Thoracic aorta (tissue), 2 donors: ENCODE measurements at regions not wholly inside any gene's neighbourhood (a gene's known extent, or its start where the extent isn't known, plus 50 kb on each side); places are given as distances from the start of the nearest gene placed in this dataset.

Source experiments
- ATAC-seq: fragments of 150-250 bp; one replicate; pipeline ENCODE4 v1.8.0; 2017; ENCODE audit warnings: low read depth; ENCODE audit not compliant: insufficient number of reproducible peaks, low FRiP score
- DNase-seq: peaks from one replicate; pipeline ENCODE4 v3.0.0-alpha.2; 2020; ENCODE audit warnings: low spot score
- H3K27ac ChIP-seq, 2 donors: fragments of 200-600 bp; sonication (generic); 1 replicate in 1 of 2; 2 replicates in 1 of 2; pipeline ENCODE4 v1.5.1; 2016; ENCODE audit warnings: mild to moderate bottlenecking in 2 of 2, moderate library complexity in 2 of 2
- H3K27me3 ChIP-seq: fragments of 200-600 bp; sonication (generic); replicated peaks from 2 replicates; pipeline ENCODE4 v1.6.0; 2016; ENCODE audit warnings: mild to moderate bottlenecking; ENCODE audit not compliant: insufficient read depth
- H3K36me3 ChIP-seq: fragments of 200-600 bp; sonication (generic); one replicate; pipeline ENCODE4 v1.5.1; 2016
- H3K4me1 ChIP-seq, 2 donors: fragments of 200-600 bp; sonication (generic); 1 replicate in 1 of 2; 2 replicates in 1 of 2; pipeline versions ENCODE4 v1.5.1 to v1.6.0; 2016; ENCODE audit warnings: low read depth in 2 of 2, mild to moderate bottlenecking in 1 of 2; ENCODE audit not compliant: control insufficient read depth in 1 of 2
- H3K4me3 ChIP-seq: fragments of 200-600 bp; sonication (generic); 2 replicates; pipeline ENCODE4 v1.5.1; 2016; ENCODE audit warnings: mild to moderate bottlenecking
- H3K9me3 ChIP-seq: fragments of 200-600 bp; sonication (generic); 2 replicates; pipeline ENCODE4 v1.5.1; 2016
- CTCF ChIP-seq: fragments of 200-600 bp; sonication (generic); IDR thresholded peaks from one replicate; pipeline ENCODE4 v1.5.1; 2019; ENCODE audit warnings: antibody characterized with exemption

- no peak for ATAC-seq
- Histone ChIP-seq H3K27me3 (no peaks in the 10 kb centered on the region), H3K9me3 (no peaks in the 10 kb centered on the region), H3K4me3 (no peak overlapping the region), H3K4me1 (no peaks in the 10 kb centered on the region), H3K27ac (no peak overlapping the region), H3K36me3 (no peaks in the 10 kb centered on the region)
- no peak for TF ChIP-seq CTCF
- no peak for DNase-seq
Observed at GRCh38 chr15:79381593-79381992, 50.5 kb upstream of the MINAR1 start.
